ENCODE measurements at regions not wholly inside any gene's neighbourhood (a gene's known extent, or its start where the extent isn't known, plus 50 kb on each side); places are given as distances from the start of the nearest gene placed in this dataset.

DNA sequence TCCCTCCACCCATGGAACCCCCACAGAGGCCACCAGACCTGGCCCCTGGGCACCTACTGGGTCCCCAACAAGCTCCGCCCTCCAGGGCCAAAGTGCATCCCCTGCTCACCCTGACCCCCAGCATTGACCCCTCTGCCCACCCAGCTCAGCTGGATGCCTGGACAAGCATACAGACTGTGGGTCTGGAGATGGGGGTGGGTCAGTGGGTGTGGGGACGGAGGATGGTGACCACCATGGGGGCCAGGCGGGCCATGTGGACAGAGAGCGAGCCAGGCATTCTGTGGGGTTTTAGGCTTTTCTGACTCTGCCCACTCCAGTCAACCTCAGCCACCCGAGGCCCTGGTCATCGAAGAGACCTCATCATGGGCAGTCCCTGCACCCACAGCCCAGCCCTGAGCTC is 183.7 kb downstream of the BRD1 start:
- TF ChIP-seq SPI1 (IDR thresholded peaks at IDR 0.05; ENCODE audit: borderline replicate concordance, low read depth) (no peak), GABPA (IDR thresholded peaks at IDR 0.05; ENCODE audit: low read depth) (no peak), POLR2AphosphoS5 (IDR thresholded peaks at IDR 0.05; ENCODE audit: low read depth) (no peak)
- TF ChIP-seq, protein P1, sequence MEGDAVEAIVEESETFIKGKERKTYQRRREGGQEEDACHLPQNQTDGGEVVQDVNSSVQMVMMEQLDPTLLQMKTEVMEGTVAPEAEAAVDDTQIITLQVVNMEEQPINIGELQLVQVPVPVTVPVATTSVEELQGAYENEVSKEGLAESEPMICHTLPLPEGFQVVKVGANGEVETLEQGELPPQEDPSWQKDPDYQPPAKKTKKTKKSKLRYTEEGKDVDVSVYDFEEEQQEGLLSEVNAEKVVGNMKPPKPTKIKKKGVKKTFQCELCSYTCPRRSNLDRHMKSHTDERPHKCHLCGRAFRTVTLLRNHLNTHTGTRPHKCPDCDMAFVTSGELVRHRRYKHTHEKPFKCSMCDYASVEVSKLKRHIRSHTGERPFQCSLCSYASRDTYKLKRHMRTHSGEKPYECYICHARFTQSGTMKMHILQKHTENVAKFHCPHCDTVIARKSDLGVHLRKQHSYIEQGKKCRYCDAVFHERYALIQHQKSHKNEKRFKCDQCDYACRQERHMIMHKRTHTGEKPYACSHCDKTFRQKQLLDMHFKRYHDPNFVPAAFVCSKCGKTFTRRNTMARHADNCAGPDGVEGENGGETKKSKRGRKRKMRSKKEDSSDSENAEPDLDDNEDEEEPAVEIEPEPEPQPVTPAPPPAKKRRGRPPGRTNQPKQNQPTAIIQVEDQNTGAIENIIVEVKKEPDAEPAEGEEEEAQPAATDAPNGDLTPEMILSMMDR (IDR thresholded peaks at IDR 0.05; ENCODE audit: insufficient read depth, low read length): no peak

All from HL-60 (cell line).